Uterus (tissue), 3 donors: ENCODE measurements at regions not wholly inside any gene's neighbourhood (a gene's known extent, or its start where the extent isn't known, plus 50 kb on each side); places are given as distances from the start of the nearest gene placed in this dataset.
A peak's percentile ranks its signal among the peaks of the same experiment; 100 is the strongest.

Experiments
- DNase-seq, 2 donors: peaks; one replicate each; pipeline ENCODE4 v3.0.0-alpha.2; 2019 to 2020
- H3K27ac ChIP-seq, 2 donors: fragments of 200-600 bp; sonication (generic); 1 replicate in 1 of 2; 2 replicates in 1 of 2; pipeline ENCODE4 v1.5.1; 2016 to 2018
- H3K27me3 ChIP-seq, 2 donors: fragments of 200-600 bp; sonication (generic); one replicate each; pipeline ENCODE4 v1.5.1; 2018 to 2019; ENCODE audit warnings: control low read depth in 1 of 2
- H3K36me3 ChIP-seq, 2 donors: fragments of 200-600 bp; sonication (generic); one replicate each; pipeline ENCODE4 v1.5.1; 2019; ENCODE audit warnings: control low read depth in 1 of 2
- H3K4me1 ChIP-seq, 2 donors: fragments of 200-600 bp; sonication (generic); one replicate each; pipeline ENCODE4 v1.5.1; 2018 to 2019; ENCODE audit warnings: control low read depth in 1 of 2
- H3K4me3 ChIP-seq, 2 donors: fragments of 200-600 bp; sonication (generic); 1 replicate in 1 of 2; 2 replicates in 1 of 2; pipeline ENCODE4 v1.5.1; 2018 to 2019; ENCODE audit warnings: mild to moderate bottlenecking in 1 of 2
- H3K9me3 ChIP-seq, 2 donors: fragments of 200-600 bp; sonication (generic); one replicate each; pipeline ENCODE4 v1.5.1; 2019; ENCODE audit warnings: control low read depth in 1 of 2
- CTCF ChIP-seq, 4 experiments: fragments of 200-600 bp in 2 of 4; fragments of 450-650 bp in 2 of 4; sonication (generic) in 2 of 4; IDR thresholded peaks; one replicate each; pipeline ENCODE4 v1.5.1; 2016 to 2019; ENCODE audit warnings: antibody characterized with exemption in 4 of 4, mild to moderate bottlenecking in 2 of 4, moderate library complexity in 1 of 4
- POLR2A ChIP-seq, 2 donors: fragments of 450-650 bp; IDR thresholded peaks; one replicate each; pipeline ENCODE4 v1.6.1; 2016; ENCODE audit warnings: antibody characterized with exemption in 2 of 2, mild to moderate bottlenecking in 1 of 2, moderate library complexity in 1 of 2
- intact Hi-C: fragments of 100-400 bp; cut with DNase I; formaldehyde crosslinking; loops from one replicate; pipeline ENCODE4 v1.15.1; 2023; ENCODE audit warnings: low total_unique reads
- donor health status: DM: yes; HTN: yes; CAD: no.

- Histone ChIP-seq H3K27ac (no peak overlapping the region), H3K4me1 (no peaks in the 10 kb centered on the region), H3K27me3 (no peaks in the 10 kb centered on the region), H3K4me3 (no peak overlapping the region), H3K9me3 (no peaks in the 10 kb centered on the region), H3K36me3 (no peaks in the 10 kb centered on the region)
- no peak for DNase-seq
- intact Hi-C loops: no loop called here
- TF ChIP-seq CTCF (IDR thresholded peaks at IDR 0.05) (no peak), POLR2A (IDR thresholded peaks at IDR 0.05) (no peak)
These were observed 370.4 kb downstream of the ALG10 start for GRCh38 chr12:34392741-34393085.

GRCh38 chr12:34393086-34393820 lies 371.0 kb downstream of the ALG10 start:
- peak in 1 of 2 donors; percentile 5 for DNase-seq
- H3K9me3 ChIP-seq: no peaks in the 10 kb centered on the region
- no peak overlapping the region for H3K4me3 ChIP-seq
- H3K4me1 ChIP-seq: no peaks in the 10 kb centered on the region
- H3K27me3 ChIP-seq: no peaks in the 10 kb centered on the region
- no peaks in the 10 kb centered on the region for H3K36me3 ChIP-seq
- intact Hi-C loops: no loop called here
- no peak overlapping the region for H3K27ac ChIP-seq
- no peak for TF ChIP-seq CTCF (IDR thresholded peaks at IDR 0.05)
- no peak for TF ChIP-seq POLR2A (IDR thresholded peaks at IDR 0.05)

- TF ChIP-seq CTCF (IDR thresholded peaks at IDR 0.05): no peak
- TF ChIP-seq POLR2A (IDR thresholded peaks at IDR 0.05): no peak
- Histone ChIP-seq H3K9me3 (no peaks in the 10 kb centered on the region), H3K27me3 (no peaks in the 10 kb centered on the region), H3K27ac (no peak overlapping the region), H3K36me3 (no peaks in the 10 kb centered on the region), H3K4me3 (no peak overlapping the region), H3K4me1 (no peaks in the 10 kb centered on the region)
- no peak for DNase-seq
- intact Hi-C loops: no loop called here
These were observed 371.5 kb downstream of the ALG10 start for GRCh38 chr12:34393821-34394150.

- H3K27ac ChIP-seq: no peak overlapping the region
- H3K9me3 ChIP-seq: no peaks in the 10 kb centered on the region
- intact Hi-C loops: no loop called here
- no peaks in the 10 kb centered on the region for H3K4me1 ChIP-seq
- H3K36me3 ChIP-seq: no peaks in the 10 kb centered on the region
- TF ChIP-seq POLR2A (IDR thresholded peaks at IDR 0.05) (no peak), CTCF (IDR thresholded peaks at IDR 0.05) (no peak)
- no peak overlapping the region for H3K4me3 ChIP-seq
- DNase-seq: peak in 1 of 2 donors; percentile 6
- H3K27me3 ChIP-seq: no peaks in the 10 kb centered on the region
These were observed 372.1 kb downstream of the ALG10 start for GRCh38 chr12:34394211-34395055.
